ENCODE measurements at regions not wholly inside any gene's neighbourhood (a gene's known extent, or its start where the extent isn't known, plus 50 kb on each side); places are given as distances from the start of the nearest gene placed in this dataset.

DNA sequence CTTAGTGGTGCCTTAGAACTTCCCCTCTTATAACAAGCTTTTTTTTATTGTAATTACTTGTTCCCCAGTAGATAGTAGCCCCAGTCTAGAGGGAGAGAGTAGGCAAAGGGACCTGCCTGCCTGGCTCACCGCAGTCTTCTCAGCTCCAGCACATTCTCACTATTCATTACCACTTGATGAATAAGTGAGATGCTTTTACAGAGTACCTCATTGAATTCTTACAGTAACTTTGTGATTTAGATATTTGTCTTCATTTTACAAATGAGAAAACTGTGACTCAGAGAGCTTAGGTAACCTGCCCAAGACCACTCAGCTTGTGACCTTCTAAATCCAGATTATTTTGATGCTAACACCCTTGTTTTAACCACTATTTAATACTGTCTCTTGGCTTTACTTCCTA, 77.8 kb downstream of the CHRNA1 start:
- Histone ChIP-seq H3K27ac (ENCODE audit: low read length) (no peak overlapping the region), H3K4me3 (ENCODE audit: low read length) (no peak overlapping the region), H4K20me1 (ENCODE audit: insufficient read depth, low read length) (no peaks in the 10 kb centered on the region), H3K4me1 (ENCODE audit: low read length) (peaks cover 11% of the 10 kb centered on the region), H3K27me3 (ENCODE audit: low read depth, low read length) (peaks cover 20% of the 10 kb centered on the region), H3K9me3 (ENCODE audit: insufficient read depth, low read length) (no peaks in the 10 kb centered on the region), H2AFZ (ENCODE audit: low read depth, low read length) (no peak overlapping the region), H3K36me3 (replicated peaks; ENCODE audit: low read depth, low read length) (no peaks in the 10 kb centered on the region), H3K79me2 (ENCODE audit: low read length) (no peaks in the 10 kb centered on the region), H3K4me2 (ENCODE audit: low read length) (no peak overlapping the region), H3K9ac (ENCODE audit: low read length) (no peak overlapping the region)
- TF ChIP-seq EZH2phosphoT487 (IDR thresholded peaks at IDR 0.05; ENCODE audit: low read depth), result no peak
- no peak for TF ChIP-seq CTCF (IDR thresholded peaks at IDR 0.05; ENCODE audit: low read depth, low read length)

DNA sequence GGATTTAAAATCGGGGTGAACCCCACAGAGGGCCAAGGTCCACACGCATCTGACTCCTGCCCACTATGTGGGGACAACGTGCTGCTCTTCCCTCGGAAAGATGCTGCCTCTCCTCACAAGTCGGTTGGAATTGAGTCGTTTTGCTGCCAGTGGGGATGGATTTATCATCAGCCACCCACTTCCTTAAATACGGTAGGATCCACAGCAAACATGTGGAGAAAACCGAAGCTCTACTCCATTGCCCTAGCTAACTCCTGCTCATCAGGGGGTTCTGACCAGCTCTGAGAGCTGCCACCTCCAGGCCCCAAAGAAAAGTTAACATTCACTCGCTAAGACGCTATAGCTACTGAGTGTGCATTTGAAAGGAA, 80.9 kb downstream of the CHRNA1 start:
- Histone ChIP-seq H4K20me1 (ENCODE audit: insufficient read depth, low read length) (no peaks in the 10 kb centered on the region), H2AFZ (ENCODE audit: low read depth, low read length) (peak overlapping the region; percentile 54), H3K27me3 (ENCODE audit: low read depth, low read length) (peaks cover 24% of the 10 kb centered on the region), H3K4me3 (ENCODE audit: low read length) (peak overlapping the region; percentile 81), H3K4me1 (ENCODE audit: low read length) (peaks cover 10% of the 10 kb centered on the region), H3K9me3 (ENCODE audit: insufficient read depth, low read length) (no peaks in the 10 kb centered on the region), H3K9ac (ENCODE audit: low read length) (peak overlapping the region; percentile 70), H3K79me2 (ENCODE audit: low read length) (no peaks in the 10 kb centered on the region), H3K4me2 (ENCODE audit: low read length) (peak overlapping the region; percentile 78), H3K27ac (ENCODE audit: low read length) (no peak overlapping the region), H3K36me3 (replicated peaks; ENCODE audit: low read depth, low read length) (no peaks in the 10 kb centered on the region)
- TF ChIP-seq CTCF (IDR thresholded peaks at IDR 0.05; ENCODE audit: low read depth, low read length) (peak; percentile 41), EZH2phosphoT487 (IDR thresholded peaks at IDR 0.05; ENCODE audit: low read depth) (no peak)

DNA sequence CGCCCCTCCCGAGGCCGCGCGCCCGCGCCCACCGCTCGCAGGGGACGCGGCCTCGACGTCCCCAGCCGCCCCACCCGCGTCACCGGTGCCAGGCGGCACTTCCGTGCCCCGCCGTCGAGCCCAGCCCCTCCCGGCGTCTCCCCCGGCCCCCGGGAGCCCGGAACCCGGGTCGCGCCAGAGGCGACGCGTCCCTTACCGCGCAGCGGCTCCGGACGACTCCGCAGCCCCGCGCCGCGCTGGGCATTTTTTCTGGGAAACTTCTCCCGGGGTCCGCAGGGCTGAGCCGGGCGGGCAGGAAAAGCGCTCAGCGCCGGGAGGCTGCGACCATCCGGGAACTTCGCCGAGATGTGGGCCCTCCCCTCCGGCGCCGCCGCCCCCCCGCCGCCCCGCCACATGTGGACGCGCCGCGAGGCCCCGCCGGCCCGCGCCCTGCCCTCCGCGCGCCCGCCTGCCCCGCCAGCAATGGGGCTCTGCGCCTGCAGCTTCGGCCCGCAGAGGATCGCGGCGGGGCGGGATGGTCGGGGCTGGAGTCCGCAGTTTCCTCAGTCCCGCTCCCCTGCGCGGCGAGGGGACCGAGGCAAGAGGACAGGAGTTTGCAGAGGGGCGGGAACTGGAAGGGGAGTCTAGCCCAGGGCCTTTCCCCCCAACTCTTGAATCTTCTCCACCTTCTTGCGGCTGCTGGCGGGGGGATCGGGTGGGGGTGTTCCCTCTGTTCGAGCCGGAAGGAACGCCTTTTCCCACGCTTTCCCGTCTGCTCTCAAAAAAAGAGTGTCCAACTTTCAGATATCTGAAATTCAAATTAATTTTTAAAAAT, 81.5 kb downstream of the CHRNA1 start:
- H3K9me3 ChIP-seq (ENCODE audit: insufficient read depth, low read length), result no peaks in the 10 kb centered on the region
- TF ChIP-seq CTCF (IDR thresholded peaks at IDR 0.05; ENCODE audit: low read depth, low read length), result no peak
- no peak for TF ChIP-seq EZH2phosphoT487 (IDR thresholded peaks at IDR 0.05; ENCODE audit: low read depth)
- no peaks in the 10 kb centered on the region for H4K20me1 ChIP-seq (ENCODE audit: insufficient read depth, low read length)
- peaks cover 7% of the 10 kb centered on the region for H3K4me1 ChIP-seq (ENCODE audit: low read length)
- peak overlapping the region; percentile 70 for H3K9ac ChIP-seq (ENCODE audit: low read length)
- no peaks in the 10 kb centered on the region for H3K36me3 ChIP-seq (replicated peaks; ENCODE audit: low read depth, low read length)
- H3K4me2 ChIP-seq (ENCODE audit: low read length), result peak overlapping the region; percentile 78
- no peaks in the 10 kb centered on the region for H3K79me2 ChIP-seq (ENCODE audit: low read length)
- H3K4me3 ChIP-seq (ENCODE audit: low read length), result peak overlapping the region; percentile 81
- peak overlapping the region; percentile 82 for H2AFZ ChIP-seq (ENCODE audit: low read depth, low read length)
- H3K27me3 ChIP-seq (ENCODE audit: low read depth, low read length), result peaks cover 24% of the 10 kb centered on the region
- no peak overlapping the region for H3K27ac ChIP-seq (ENCODE audit: low read length)

- Histone ChIP-seq H3K79me2 (ENCODE audit: low read length) (no peaks in the 10 kb centered on the region), H3K9ac (ENCODE audit: low read length) (peak overlapping the region; percentile 70), H3K27me3 (ENCODE audit: low read depth, low read length) (peaks cover 24% of the 10 kb centered on the region), H4K20me1 (ENCODE audit: insufficient read depth, low read length) (no peaks in the 10 kb centered on the region), H3K9me3 (ENCODE audit: insufficient read depth, low read length) (no peaks in the 10 kb centered on the region), H3K27ac (ENCODE audit: low read length) (no peak overlapping the region), H3K36me3 (replicated peaks; ENCODE audit: low read depth, low read length) (no peaks in the 10 kb centered on the region), H3K4me3 (ENCODE audit: low read length) (peak overlapping the region; percentile 81), H3K4me2 (ENCODE audit: low read length) (peak overlapping the region; percentile 78), H2AFZ (ENCODE audit: low read depth, low read length) (peak overlapping the region; percentile 82; the same call in 1 of the 2 replicates), H3K4me1 (ENCODE audit: low read length) (peaks cover 7% of the 10 kb centered on the region)
- TF ChIP-seq CTCF (IDR thresholded peaks at IDR 0.05; ENCODE audit: low read depth, low read length) (no peak), EZH2phosphoT487 (IDR thresholded peaks at IDR 0.05; ENCODE audit: low read depth) (no peak)
Observed at GRCh38 chr2:174682007-174682577, 82.2 kb downstream of the CHRNA1 start.
